GM13977 (cell line): ENCODE measurements at regions not wholly inside any gene's neighbourhood (a gene's known extent, or its start where the extent isn't known, plus 50 kb on each side); places are given as distances from the start of the nearest gene placed in this dataset.

ENCODE experiments used
- DNase-seq: peaks from one replicate; pipeline ENCODE4 v3.0.0; 2012; ENCODE audit warnings: low spot score
- CTCF ChIP-seq: IDR thresholded peaks from 2 replicates; pipeline ENCODE4 v1.5.1; 2012; ENCODE audit warnings: mild to moderate bottlenecking, control low read depth; ENCODE audit not compliant: insufficient read depth; ENCODE audit errors: extremely low read depth, missing control alignments
- in situ Hi-C: fragments of 300-500 bp; cut with MboI; formaldehyde crosslinking; loops from one replicate; pipeline ENCODE4 v1.12.0; 2022; ENCODE audit warnings: low sequenced_read_pairs, low pct_unique_long_range_greater_than_20kb, mixed read lengths, inconsistent platforms; ENCODE audit not compliant: unreplicated experiment

- in situ Hi-C loops = no loop called here
- TF ChIP-seq CTCF = no peak
- no peak for DNase-seq
Observed at GRCh38 chr20:40494248-40494647, 194.8 kb downstream of the MAFB start.

GRCh38 chr20:40493549-40493948 is 195.5 kb downstream of the MAFB start:
- TF ChIP-seq CTCF = no peak
- in situ Hi-C loops = no loop called here
- no peak for DNase-seq

- no peak for TF ChIP-seq CTCF
- in situ Hi-C loops = no loop called here
- no peak for DNase-seq
Observed at GRCh38 chr20:40493071-40493470, 196.0 kb downstream of the MAFB start.

- no peak for TF ChIP-seq CTCF
- in situ Hi-C loops = no loop called here
- DNase-seq = no peak
Observed at GRCh38 chr20:40491009-40491590, 197.9 kb downstream of the MAFB start.

- no peak for TF ChIP-seq CTCF
- in situ Hi-C loops = no loop called here
- DNase-seq = no peak
Observed at GRCh38 chr20:40489886-40490285, 199.2 kb downstream of the MAFB start.

GRCh38 chr20:40488401-40488800 is 200.6 kb downstream of the MAFB start:
- in situ Hi-C loops = no loop called here
- TF ChIP-seq CTCF = no peak
- DNase-seq = no peak

- no peak for DNase-seq
- in situ Hi-C loops = no loop called here
- TF ChIP-seq CTCF = no peak
Observed at GRCh38 chr20:40486297-40486696, 202.7 kb downstream of the MAFB start.
